ENCODE measurements at regions not wholly inside any gene's neighbourhood (a gene's known extent, or its start where the extent isn't known, plus 50 kb on each side); places are given as distances from the start of the nearest gene placed in this dataset.

DNA sequence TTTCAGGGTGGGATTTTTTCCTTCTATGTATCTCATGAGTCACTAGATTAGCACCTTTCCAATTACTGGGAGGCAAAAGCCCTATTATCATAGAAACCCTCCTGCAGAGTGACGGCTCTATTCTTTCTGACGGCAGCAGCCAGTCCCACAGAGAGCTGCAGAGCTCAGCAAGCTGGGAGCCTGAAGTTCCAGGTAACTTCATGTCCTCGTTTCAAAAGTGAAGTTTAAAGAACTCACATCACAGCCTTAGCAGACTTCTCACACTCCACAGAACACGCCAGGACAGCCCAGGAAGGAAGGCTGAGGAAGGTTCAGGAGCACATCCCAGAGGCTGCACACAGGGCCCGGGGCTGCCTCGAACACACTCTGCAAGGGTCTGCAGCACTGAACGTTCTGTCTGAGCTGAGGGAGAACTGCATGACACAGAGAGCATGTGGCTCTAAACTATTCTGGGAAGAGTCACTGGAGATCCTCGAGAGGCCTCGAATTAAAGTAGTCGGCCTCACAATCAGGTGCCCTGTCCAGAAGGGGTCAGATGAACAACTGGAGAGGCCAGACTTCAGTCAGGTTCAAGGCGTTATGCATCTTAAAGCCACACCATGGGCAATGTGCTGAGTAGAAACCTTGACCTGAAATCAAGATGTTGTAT lies 104.2 kb upstream of the DRD2 start:
- DNase-seq = no peak

DNA sequence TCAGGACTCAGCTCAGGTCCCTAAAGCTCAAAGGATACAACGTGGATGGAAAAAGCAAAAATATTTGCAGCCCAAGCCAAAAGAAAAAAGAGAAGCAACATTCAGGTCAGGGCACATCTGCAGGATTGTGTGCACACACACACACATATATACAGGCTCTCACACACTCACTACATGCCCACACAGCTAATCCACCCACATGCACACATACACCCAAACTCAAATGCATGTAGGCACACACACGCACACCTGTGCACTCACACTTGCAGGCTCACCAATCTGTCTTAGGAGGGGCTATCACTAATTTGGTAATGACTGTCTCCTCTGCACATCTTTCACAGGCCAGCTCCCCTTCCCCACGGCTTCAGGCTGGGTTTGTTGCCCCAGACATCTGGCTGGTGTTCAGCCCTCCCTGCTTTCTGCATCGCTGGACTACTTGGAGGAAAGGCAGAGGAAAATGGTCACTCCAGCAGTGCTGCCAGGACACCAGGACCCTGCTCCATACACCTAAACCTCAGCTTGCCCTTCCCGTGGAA lies 103.6 kb upstream of the DRD2 start:
- DNase-seq = no peak

DNA sequence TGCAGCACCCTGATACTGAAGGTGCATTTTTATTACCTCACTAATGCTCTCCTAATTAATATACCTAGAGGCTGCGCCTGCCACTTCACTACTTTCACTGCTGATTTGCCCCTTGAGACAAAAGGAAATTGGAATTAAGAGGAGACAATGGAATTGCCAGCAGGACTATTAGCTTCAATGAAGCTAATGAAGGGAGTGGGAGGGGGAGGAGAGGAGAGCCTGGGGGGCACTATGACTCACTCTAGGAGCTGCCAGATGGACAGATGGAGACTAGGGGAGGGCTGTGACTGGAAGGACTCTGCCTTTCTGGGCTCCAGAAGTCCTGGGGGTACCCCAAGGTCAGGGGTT lies 102.8 kb upstream of the DRD2 start:
- no peak for DNase-seq

DNA sequence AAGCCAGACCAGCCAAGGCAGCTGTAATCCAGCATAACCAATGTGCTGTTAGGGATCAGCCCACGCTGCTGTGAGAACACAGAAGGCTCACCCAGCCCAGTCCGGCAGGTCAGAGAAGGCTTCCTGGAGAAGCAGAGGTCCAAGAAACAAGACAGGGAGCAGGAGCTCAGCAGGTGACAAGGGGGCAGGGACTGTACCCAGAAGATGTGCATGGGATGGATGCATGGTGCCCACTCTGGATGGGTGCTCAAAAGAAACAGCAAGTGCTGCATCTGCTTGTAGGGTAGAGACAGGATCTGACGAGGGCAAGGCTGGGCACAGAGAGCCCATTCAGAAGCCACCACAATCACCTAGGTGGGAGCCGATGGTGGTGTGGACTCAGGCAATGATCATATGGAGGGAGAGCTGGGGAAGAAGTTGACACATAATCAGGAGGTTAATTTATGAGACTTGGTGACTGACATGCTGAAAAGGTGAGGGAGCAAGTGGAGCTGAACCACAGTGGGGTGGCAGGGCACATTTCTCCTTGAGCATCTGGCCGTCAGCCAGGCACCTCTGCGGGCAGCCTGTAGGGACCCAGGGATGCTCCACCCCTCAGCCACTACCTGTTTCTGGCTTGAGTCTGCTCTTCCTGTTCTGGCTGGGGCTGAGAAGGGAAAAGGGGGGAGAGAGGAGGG lies 102.3 kb upstream of the DRD2 start:
- no peak for DNase-seq

DNA sequence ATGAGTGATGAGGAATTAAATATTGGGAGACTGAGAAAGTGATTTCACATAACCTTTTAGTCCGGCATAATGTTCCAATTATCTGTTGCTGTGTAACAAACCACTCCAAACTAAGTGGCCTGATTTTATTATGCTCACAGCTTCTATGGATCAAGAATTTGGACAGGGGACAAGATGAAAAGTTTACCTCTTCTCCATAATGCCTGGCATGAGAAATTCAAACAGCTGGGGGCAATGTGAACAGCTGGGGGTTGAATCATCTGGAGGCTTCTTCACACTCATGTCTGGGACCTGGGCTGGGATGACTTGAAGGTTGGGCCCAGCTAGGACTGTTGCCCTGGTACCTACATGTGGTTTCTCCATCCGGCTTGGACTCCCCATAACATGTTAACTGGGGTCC lies 99.4 kb upstream of the DRD2 start:
- DNase-seq = no peak

DNA sequence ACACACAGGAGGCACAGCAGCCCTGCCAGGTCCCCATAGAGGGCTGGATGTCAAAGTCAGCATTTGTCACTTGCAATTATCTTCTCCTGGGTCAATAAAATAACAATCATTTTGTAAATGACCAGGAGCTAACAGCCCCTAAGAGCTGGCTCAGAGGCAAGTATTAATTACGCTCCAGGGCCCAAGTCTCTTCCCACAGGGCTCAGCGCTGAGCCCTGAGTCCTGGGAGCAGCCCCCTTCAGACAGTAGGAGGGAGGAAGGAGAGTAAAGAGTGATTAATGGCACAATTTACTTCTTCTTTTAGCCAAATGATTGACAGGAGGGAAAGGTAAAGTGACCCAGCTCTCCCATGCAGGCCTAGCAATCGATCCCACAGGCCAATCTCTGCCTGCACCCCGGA lies 99.0 kb upstream of the DRD2 start:
- DNase-seq = no peak

DNA sequence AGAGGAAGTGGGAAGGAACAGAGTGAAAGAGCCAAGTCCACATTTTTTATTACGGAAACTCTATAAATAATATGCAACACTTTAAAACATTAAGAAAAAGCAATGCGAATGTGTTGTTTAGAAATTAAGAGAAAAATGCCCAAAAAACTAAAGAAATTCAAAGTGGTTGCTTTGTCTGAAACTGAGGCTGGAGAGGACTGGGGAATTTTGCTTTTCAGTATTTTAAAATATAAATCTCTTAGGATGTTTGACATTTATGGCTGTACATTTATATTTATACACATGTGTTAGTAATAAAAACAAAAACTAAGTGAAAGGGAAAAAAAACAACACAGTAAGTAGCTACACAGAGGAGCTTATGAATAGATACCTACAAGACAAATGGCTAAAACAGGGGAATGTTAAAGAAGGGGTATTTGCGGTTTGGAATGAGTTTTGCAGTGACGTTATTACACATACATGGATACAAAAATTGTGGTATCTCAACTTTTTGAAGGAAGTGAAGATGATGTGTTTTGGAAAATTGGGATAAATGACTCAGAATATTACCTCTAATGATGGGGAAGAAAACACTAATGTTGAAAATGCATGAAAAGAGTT lies 97.0 kb upstream of the DRD2 start:
- no peak for DNase-seq

- DNase-seq = no peak
These were observed 96.3 kb upstream of the DRD2 start for GRCh38 chr11:113571531-113571930.

GRCh38 chr11:113570906-113571305 lies 95.7 kb upstream of the DRD2 start:
- DNase-seq = no peak

GRCh38 chr11:113569391-113569790 lies 94.2 kb upstream of the DRD2 start:
- no peak for DNase-seq

DNA sequence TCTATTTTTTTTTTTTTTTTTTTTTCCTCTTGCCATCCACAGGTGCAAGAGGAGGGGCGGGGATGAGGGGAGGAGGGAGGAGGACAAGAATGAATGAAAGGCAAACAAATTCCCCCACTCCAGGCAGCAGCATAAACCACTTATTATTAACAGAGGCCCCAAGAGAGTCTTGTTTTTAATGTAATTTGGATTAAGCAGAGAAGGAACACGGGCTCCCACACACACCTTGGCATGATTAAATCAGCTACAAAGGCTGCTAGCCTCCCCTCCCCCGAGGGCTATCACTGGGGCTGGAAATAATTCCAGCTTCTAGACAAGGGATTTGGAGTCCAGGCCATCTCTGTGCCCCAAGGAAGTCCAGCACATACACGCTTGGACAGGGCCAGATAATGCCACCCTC lies 93.4 kb upstream of the DRD2 start:
- DNase-seq = no peak

- DNase-seq = no peak
These were observed 92.8 kb upstream of the DRD2 start for GRCh38 chr11:113567867-113568544.

DNA sequence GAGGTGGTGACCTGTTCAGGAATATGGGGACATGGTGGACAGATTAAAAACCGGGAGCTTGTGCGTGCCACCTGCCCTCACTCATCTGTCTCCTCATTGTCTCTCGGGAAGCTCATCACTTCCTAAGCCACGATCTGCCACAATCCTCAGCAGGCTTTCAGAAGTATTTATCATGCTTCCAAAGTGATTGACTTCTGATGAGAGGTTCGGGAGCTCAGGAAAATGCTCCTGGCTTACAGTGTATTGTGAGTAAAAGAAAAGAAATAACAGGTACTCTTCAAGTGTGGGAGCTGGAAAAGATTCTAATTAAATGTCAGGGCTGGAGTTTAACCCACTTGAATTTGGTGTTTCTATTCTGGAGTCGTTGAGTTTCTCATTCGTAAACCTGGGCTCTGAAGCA lies 91.9 kb upstream of the DRD2 start:
- no peak for DNase-seq

- DNase-seq = no peak
These were observed 89.4 kb upstream of the DRD2 start for GRCh38 chr11:113564527-113565130.

GRCh38 chr11:113563766-113564526 lies 88.7 kb upstream of the DRD2 start:
- DNase-seq = no peak

- no peak for DNase-seq
These were observed 87.8 kb upstream of the DRD2 start for GRCh38 chr11:113562981-113563461.

DNA sequence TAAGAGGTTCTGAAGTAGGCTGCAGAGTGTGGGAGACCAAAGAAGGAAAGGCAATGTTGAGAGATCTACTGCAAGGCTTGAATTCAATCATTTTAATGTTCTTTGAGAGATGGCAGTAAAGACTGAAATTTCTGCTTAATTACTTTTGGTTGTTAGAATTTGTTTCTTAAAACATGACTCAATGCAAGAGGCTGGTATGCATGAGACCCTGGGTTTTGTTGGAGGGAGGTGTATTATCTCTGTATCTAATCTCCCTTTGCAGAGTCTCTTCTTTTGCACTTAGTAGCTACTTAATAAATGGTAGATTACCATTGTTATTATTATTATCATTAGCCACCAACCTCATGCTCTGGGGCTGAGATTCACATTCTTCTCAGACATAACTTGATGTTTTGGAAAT lies 87.4 kb upstream of the DRD2 start:
- DNase-seq = no peak

DNA sequence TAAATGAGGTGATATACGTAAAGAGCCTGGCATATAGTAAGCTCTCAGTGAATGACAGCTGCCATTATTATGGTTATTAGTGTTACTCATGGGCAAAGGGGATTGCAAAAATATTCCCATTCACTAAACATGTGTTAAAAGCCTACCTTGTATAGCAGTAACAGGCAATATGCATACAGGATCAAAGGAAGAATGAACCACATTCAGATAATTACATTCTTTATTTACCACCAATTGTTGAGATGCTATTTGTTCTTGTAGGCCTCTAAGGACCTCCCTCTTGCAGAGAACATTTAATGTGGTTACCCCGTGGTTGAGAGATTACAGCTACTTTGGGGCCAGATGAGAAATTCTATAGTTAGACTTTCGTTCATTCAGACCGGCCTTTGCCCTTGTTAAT lies 82.7 kb upstream of the DRD2 start:
- no peak for DNase-seq

DNA sequence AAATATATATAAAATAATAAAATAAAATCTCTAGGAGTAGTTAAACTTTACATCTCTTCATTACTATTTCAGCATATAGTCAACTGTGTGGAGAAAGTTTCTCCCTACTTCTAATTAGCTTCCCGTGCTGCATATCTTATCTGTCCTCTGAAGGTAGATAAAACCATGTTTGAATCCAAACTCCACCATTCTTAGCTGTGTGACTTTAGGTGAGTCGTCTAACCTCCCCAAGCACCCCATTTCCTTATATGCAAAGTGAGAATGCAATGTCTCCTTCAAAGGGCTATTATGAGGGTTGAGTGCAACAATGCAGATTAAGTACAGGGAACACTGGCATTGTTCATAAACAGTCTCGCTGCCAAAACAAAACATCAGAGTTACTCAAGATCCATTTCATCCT lies 80.8 kb upstream of the DRD2 start:
- DNase-seq = no peak

DNA sequence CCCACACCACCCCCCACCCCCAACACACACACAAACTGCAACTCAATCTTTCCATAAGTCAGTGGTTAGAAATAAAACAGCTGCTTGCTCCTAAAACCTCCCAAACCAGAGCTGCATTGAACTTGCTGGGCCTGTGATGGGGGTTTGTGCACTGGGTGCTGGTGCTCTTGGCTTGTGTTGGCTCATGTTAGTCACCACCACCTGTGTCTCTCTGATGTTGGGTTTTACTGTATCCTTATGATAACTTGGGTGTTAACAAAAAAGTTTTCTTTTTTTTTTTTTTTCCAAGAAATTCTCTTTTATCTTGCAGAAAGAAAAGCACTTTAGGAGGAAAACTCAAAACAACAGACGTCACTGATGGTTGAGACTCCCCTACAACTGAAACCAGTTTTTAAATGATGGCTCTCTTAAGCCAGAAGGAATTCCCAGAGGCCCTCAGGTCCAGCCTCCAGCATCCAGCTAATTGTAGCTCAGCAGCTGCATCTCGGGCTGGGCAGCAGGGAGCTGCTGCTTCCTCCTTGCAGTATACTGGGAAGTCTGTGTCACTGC lies 79.9 kb upstream of the DRD2 start:
- DNase-seq = no peak

GRCh38 chr11:113554526-113554925 lies 79.3 kb upstream of the DRD2 start:
- DNase-seq = no peak

- no peak for DNase-seq
These were observed 78.7 kb upstream of the DRD2 start for GRCh38 chr11:113553915-113554314.
